ENCODE measurements at regions not wholly inside any gene's neighbourhood (a gene's known extent, or its start where the extent isn't known, plus 50 kb on each side); places are given as distances from the start of the nearest gene placed in this dataset.

- TF ChIP-seq POLR2AphosphoS5 (IDR thresholded peaks at IDR 0.05; ENCODE audit: low read depth) (no peak), CTCF (conservative IDR thresholded peaks at IDR 0.05; ENCODE audit: low read depth in 2 of 2) (no peak), REST (IDR thresholded peaks at IDR 0.05; ENCODE audit: unreplicated experiment) (no peak)
Measured at GRCh38 chr4:105050896-105051295, 95.8 kb upstream of the TET2 start.
